SK-N-SH treated with all-trans-retinoic acid at 6 μM for 48 hours (cell line): ENCODE measurements at regions not wholly inside any gene's neighbourhood (a gene's known extent, or its start where the extent isn't known, plus 50 kb on each side); places are given as distances from the start of the nearest gene placed in this dataset.

Experiments used
- ATAC-seq: fragments of 200-7000 bp; cut with Tn5 transposase; 3 replicates; pipeline ENCODE4 v1.9.1; 2020; ENCODE audit warnings: mild to moderate bottlenecking, moderate library complexity
- ARNTL ChIP-seq: fragments of 450-650 bp; formaldehyde crosslinking; IDR thresholded peaks from 2 replicates; pipeline ENCODE4 v1.5.0; 2020; ENCODE audit warnings: low read depth, mild to moderate bottlenecking, moderate library complexity, borderline replicate concordance
- BACH2 ChIP-seq: fragments of 250-450 bp; sonication (Bioruptor Pico); IDR thresholded peaks from 2 replicates; pipeline ENCODE4 v1.9.0; 2021; ENCODE audit warnings: mild to moderate bottlenecking, borderline replicate concordance
- CREB5 ChIP-seq: fragments of 250-450 bp; sonication (Bioruptor Pico); IDR thresholded peaks from 2 replicates; pipeline ENCODE4 v1.5.1; 2020; ENCODE audit warnings: low read depth, mild to moderate bottlenecking, moderate library complexity
- CSDC2 ChIP-seq: fragments of 250-450 bp; sonication (Bioruptor Pico); IDR thresholded peaks from 2 replicates; pipeline ENCODE4 v1.5.0; 2020; ENCODE audit warnings: mild to moderate bottlenecking, moderate library complexity
- CSRNP3 ChIP-seq: fragments of 250-450 bp; sonication (Bioruptor Pico); IDR thresholded peaks from 2 replicates; pipeline ENCODE4 v1.5.1; 2021; ENCODE audit warnings: mild to moderate bottlenecking, moderate library complexity
- ESRRG ChIP-seq: fragments of 250-450 bp; sonication (Bioruptor Pico); IDR thresholded peaks from 2 replicates; pipeline ENCODE4 v1.6.1; 2021; ENCODE audit warnings: mild to moderate bottlenecking
- GLIS3 ChIP-seq: fragments of 250-450 bp; sonication (Bioruptor Pico); IDR thresholded peaks from 2 replicates; pipeline ENCODE4 v1.5.0; 2020; ENCODE audit warnings: mild to moderate bottlenecking, moderate library complexity
- ISL1 ChIP-seq: fragments of 250-450 bp; sonication (Bioruptor Pico); IDR thresholded peaks from 2 replicates; pipeline ENCODE4 v2.1.2; 2022; ENCODE audit warnings: mild to moderate bottlenecking, moderate library complexity
- OSR1 ChIP-seq: fragments of 250-450 bp; sonication (Bioruptor Pico); IDR thresholded peaks from 2 replicates; pipeline ENCODE4 v1.8.0; 2022; ENCODE audit warnings: moderate library complexity, mild to moderate bottlenecking, inconsistent platforms
- PATZ1 ChIP-seq: fragments of 250-450 bp; sonication (Bioruptor Pico); IDR thresholded peaks from 2 replicates; pipeline ENCODE4 v1.8.0; 2020; ENCODE audit warnings: mild to moderate bottlenecking, moderate library complexity, borderline replicate concordance
- POU6F1 ChIP-seq: fragments of 250-450 bp; sonication (Bioruptor Pico); IDR thresholded peaks from 2 replicates; pipeline ENCODE4 v1.8.0; 2021; ENCODE audit warnings: low read depth, mild to moderate bottlenecking, moderate library complexity, borderline replicate concordance
- PPARA ChIP-seq: fragments of 250-450 bp; sonication (Bioruptor Pico); IDR thresholded peaks from 2 replicates; pipeline ENCODE4 v1.5.0; 2020; ENCODE audit warnings: mild to moderate bottlenecking, borderline replicate concordance
- RARB ChIP-seq: fragments of 250-450 bp; sonication (Bioruptor Pico); IDR thresholded peaks from 2 replicates; pipeline ENCODE4 v1.8.0; 2021; ENCODE audit warnings: mild to moderate bottlenecking, moderate library complexity
- TCF4 ChIP-seq: fragments of 250-450 bp; sonication (Bioruptor Pico); IDR thresholded peaks from 2 replicates; pipeline ENCODE4 v1.8.0; 2021; ENCODE audit warnings: mild to moderate bottlenecking, moderate library complexity, borderline replicate concordance
- TOX ChIP-seq: fragments of 250-450 bp; sonication (Bioruptor Pico); IDR thresholded peaks from 2 replicates; pipeline ENCODE4 v1.8.0; 2021; ENCODE audit warnings: mild to moderate bottlenecking, moderate library complexity, borderline replicate concordance
- TSHZ2 ChIP-seq: fragments of 250-450 bp; sonication (Bioruptor Pico); IDR thresholded peaks from 2 replicates; pipeline ENCODE4 v1.5.0; 2020; ENCODE audit warnings: mild to moderate bottlenecking, moderate library complexity
- ZC3H10 ChIP-seq: fragments of 250-450 bp; sonication (Bioruptor Pico); IDR thresholded peaks from 2 replicates; pipeline ENCODE4 v1.5.1; 2021; ENCODE audit warnings: mild to moderate bottlenecking, moderate library complexity
- ZFP3 ChIP-seq: fragments of 250-450 bp; sonication (Bioruptor Pico); IDR thresholded peaks from 2 replicates; pipeline ENCODE4 v1.5.0; 2020; ENCODE audit warnings: mild to moderate bottlenecking, moderate library complexity
- ZFP30 ChIP-seq: fragments of 450-650 bp; formaldehyde crosslinking; IDR thresholded peaks from 2 replicates; pipeline ENCODE4 v1.5.0; 2022; ENCODE audit warnings: mild to moderate bottlenecking, moderate library complexity
- ZNF565 ChIP-seq: fragments of 450-650 bp; formaldehyde crosslinking; conservative IDR thresholded peaks from 2 replicates; pipeline ENCODE4 v1.5.0; 2020; ENCODE audit warnings: low read depth, mild to moderate bottlenecking, moderate library complexity
- ZNF70 ChIP-seq: fragments of 450-650 bp; formaldehyde crosslinking; IDR thresholded peaks from 2 replicates; pipeline ENCODE4 v1.5.0; 2020; ENCODE audit warnings: mild to moderate bottlenecking, moderate library complexity
- ZNF8 ChIP-seq: fragments of 450-650 bp; formaldehyde crosslinking; IDR thresholded peaks from 2 replicates; pipeline ENCODE4 v1.5.0; 2020; ENCODE audit warnings: mild to moderate bottlenecking, moderate library complexity

GRCh38 chr18:70450426-70451253 is 161.8 kb downstream of the SOCS6 start:
- ATAC-seq = no peak
- TF ChIP-seq ZNF565 (no peak), PPARA (no peak), TSHZ2 (CRISPR knock-in tag) (no peak), TCF4 (CRISPR knock-in tag) (no peak), ISL1 (CRISPR knock-in tag) (no peak), CSDC2 (CRISPR knock-in tag) (no peak), TOX (CRISPR knock-in tag) (no peak), POU6F1 (CRISPR knock-in tag) (no peak), PATZ1 (CRISPR knock-in tag) (no peak), RARB (CRISPR knock-in tag) (no peak), ZNF70 (CRISPR knock-in tag) (no peak), ZFP30 (CRISPR knock-in tag) (no peak), ZC3H10 (CRISPR knock-in tag) (no peak), CSRNP3 (CRISPR knock-in tag) (no peak), BACH2 (CRISPR knock-in tag) (no peak), ZFP3 (CRISPR knock-in tag) (no peak), GLIS3 (CRISPR knock-in tag) (no peak), ARNTL (CRISPR knock-in tag) (no peak)

GRCh38 chr18:70448588-70448987 is 159.7 kb downstream of the SOCS6 start:
- TF ChIP-seq ISL1 (CRISPR knock-in tag) (no peak), ZFP3 (CRISPR knock-in tag) (no peak), RARB (CRISPR knock-in tag) (no peak), ESRRG (no peak), ZNF8 (CRISPR knock-in tag) (no peak), CSRNP3 (CRISPR knock-in tag) (no peak)
- no peak for ATAC-seq

GRCh38 chr18:70446063-70446462 is 157.2 kb downstream of the SOCS6 start:
- ATAC-seq = no peak
- TF ChIP-seq ZNF70 (CRISPR knock-in tag) = no peak
- TF ChIP-seq GLIS3 (CRISPR knock-in tag) = no peak
- TF ChIP-seq ZNF565 = no peak
- no peak for TF ChIP-seq ZC3H10 (CRISPR knock-in tag)
- TF ChIP-seq PPARA = no peak
- no peak for TF ChIP-seq ARNTL (CRISPR knock-in tag)
- no peak for TF ChIP-seq RARB (CRISPR knock-in tag)
- TF ChIP-seq CSRNP3 (CRISPR knock-in tag) = no peak
- no peak for TF ChIP-seq ZFP30 (CRISPR knock-in tag)
- no peak for TF ChIP-seq CREB5 (CRISPR knock-in tag)
- no peak for TF ChIP-seq TCF4 (CRISPR knock-in tag)
- no peak for TF ChIP-seq BACH2 (CRISPR knock-in tag)
- no peak for TF ChIP-seq TOX (CRISPR knock-in tag)
- no peak for TF ChIP-seq ZNF8 (CRISPR knock-in tag)
- no peak for TF ChIP-seq OSR1
